Left ventricle myocardium inferior (tissue), 1 donor: ENCODE measurements at regions not wholly inside any gene's neighbourhood (a gene's known extent, or its start where the extent isn't known, plus 50 kb on each side); places are given as distances from the start of the nearest gene placed in this dataset.

Source experiments
- DNase-seq: peaks from one replicate; pipeline ENCODE4 v3.0.0-alpha.2; 2020
- H3K27ac ChIP-seq: fragments of 200-600 bp; replicated peaks from 2 replicates; pipeline ENCODE4 v1.8.0; 2021
- H3K27me3 ChIP-seq: fragments of 200-600 bp; 2 replicates; pipeline ENCODE4 v1.8.0; 2021; ENCODE audit warnings: low read depth
- H3K36me3 ChIP-seq: fragments of 200-600 bp; 2 replicates; pipeline ENCODE4 v1.8.0; 2021
- H3K4me1 ChIP-seq: fragments of 200-600 bp; 2 replicates; pipeline ENCODE4 v1.8.0; 2021
- H3K4me3 ChIP-seq: fragments of 200-600 bp; 2 replicates; pipeline ENCODE4 v1.8.0; 2021; ENCODE audit warnings: mild to moderate bottlenecking, moderate library complexity
- H3K9me3 ChIP-seq: fragments of 200-600 bp; replicated peaks from 2 replicates; pipeline ENCODE4 v1.8.0; 2021
- intact Hi-C: fragments of 100-400 bp; cut with micrococcal nuclease; formaldehyde crosslinking; loops from one replicate; pipeline ENCODE4 v1.11.0; 2022
- TF ChIP-seq, protein P1 (sequence below): fragments of 200-600 bp; IDR thresholded peaks from 2 replicates; pipeline ENCODE4 v1.8.0; 2021; ENCODE audit warnings: antibody characterized with exemption, mild to moderate bottlenecking, borderline replicate concordance
- donor health status: DM: no; HTN: yes; CAD: no; lungs with severe emphysema.

DNA sequence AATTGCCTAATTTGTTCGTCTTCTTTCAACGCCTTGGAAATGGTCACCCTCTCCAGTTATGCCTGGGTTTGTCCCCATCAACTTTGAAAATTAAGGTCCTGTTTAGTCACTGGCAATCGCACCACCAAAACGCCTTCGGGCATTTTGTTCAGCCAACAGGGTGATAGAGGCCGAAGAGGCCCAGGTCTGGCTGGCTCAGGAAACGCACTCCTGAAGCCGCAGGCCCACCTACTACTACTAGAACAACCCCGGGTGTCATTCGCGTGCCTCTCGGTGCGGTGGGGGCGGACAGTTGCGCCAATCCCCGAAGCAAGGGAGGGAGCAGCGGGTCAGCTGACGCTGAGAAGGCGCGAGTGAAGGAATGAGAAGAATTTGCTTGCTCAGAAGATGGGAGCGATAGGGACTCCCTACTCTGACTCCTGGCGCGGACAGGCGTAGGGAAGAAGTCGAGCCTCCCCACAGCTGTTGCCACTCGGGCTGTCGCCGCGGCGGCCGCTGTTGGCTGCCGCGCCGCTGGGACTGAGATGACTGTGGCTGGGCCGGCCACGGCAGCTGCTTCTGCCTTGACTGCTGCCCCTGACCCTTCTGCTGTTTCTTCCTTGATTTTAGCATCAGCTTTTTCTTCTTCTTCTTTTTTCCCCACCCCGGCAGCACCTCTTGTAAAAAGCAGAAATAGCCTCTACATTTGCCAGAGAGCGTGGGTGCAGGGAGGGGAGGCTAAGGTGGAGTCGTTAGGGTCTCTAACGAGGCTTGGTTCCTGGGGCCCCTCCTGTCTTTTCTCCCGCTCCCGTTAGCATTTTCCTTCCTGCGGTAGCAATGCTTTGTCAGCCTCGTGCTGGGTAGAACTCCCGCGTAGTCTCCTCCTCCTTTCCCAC lies 387.6 kb downstream of the FIGN start:
- H3K36me3 ChIP-seq: no peaks in the 10 kb centered on the region
- no peaks in the 10 kb centered on the region for H3K27me3 ChIP-seq
- H3K4me3 ChIP-seq: peak overlapping the region; percentile 64
- peak; percentile 75 for DNase-seq
- TF ChIP-seq, protein P1, sequence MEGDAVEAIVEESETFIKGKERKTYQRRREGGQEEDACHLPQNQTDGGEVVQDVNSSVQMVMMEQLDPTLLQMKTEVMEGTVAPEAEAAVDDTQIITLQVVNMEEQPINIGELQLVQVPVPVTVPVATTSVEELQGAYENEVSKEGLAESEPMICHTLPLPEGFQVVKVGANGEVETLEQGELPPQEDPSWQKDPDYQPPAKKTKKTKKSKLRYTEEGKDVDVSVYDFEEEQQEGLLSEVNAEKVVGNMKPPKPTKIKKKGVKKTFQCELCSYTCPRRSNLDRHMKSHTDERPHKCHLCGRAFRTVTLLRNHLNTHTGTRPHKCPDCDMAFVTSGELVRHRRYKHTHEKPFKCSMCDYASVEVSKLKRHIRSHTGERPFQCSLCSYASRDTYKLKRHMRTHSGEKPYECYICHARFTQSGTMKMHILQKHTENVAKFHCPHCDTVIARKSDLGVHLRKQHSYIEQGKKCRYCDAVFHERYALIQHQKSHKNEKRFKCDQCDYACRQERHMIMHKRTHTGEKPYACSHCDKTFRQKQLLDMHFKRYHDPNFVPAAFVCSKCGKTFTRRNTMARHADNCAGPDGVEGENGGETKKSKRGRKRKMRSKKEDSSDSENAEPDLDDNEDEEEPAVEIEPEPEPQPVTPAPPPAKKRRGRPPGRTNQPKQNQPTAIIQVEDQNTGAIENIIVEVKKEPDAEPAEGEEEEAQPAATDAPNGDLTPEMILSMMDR: no peak
- no peaks in the 10 kb centered on the region for H3K9me3 ChIP-seq
- H3K27ac ChIP-seq: peak overlapping the region; percentile 87
- H3K4me1 ChIP-seq: peaks cover 22% of the 10 kb centered on the region
- intact Hi-C loops: loop anchor here (10.0 kb wide), 2 partner anchors 387 to 717 kb away; partner anchors contain the start of gene FIGN

DNA sequence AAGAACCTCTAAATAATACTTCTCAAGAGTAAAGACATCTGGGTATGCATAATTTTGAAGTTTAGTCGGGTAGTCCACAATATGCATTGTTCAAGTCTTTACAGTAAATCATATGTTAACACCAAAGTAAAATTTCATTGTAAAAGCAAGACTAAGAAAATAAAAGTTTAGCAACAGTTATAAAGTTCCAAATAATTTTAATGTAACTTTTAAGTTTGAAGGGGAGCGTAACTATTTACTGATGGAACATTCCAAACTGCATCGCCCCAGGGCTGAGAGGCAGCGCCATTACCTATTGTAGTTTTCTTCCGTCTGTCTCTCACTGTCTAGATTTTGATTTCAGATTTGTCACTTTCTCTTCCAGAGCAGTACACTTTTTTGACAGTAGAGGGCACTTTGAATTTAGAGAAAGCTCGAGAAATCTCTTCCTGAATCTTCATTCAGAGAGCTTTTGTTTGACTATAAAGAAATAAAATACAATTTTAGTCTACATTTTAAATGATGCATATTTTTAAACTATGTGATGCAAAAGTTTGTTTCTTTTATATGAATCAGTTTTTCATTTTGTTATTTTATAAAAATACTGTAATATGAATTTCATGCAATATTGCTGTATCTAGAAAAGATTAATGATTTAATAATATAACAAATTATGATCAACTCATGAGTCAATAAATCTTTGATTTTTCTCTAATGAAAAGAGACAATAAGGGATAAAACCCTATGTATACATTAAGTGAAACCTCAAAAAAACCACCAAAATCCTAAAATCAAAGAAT lies 389.8 kb downstream of the FIGN start:
- intact Hi-C loops: loop anchor here (10.0 kb wide), 2 partner anchors 389 to 719 kb away; partner anchors contain the start of gene FIGN
- Histone ChIP-seq H3K36me3 (no peaks in the 10 kb centered on the region), H3K27me3 (no peaks in the 10 kb centered on the region), H3K4me1 (peaks cover 22% of the 10 kb centered on the region), H3K9me3 (no peaks in the 10 kb centered on the region), H3K27ac (no peak overlapping the region), H3K4me3 (no peak overlapping the region)
- TF ChIP-seq, protein P1: peak; percentile 89
- no peak for DNase-seq

DNA sequence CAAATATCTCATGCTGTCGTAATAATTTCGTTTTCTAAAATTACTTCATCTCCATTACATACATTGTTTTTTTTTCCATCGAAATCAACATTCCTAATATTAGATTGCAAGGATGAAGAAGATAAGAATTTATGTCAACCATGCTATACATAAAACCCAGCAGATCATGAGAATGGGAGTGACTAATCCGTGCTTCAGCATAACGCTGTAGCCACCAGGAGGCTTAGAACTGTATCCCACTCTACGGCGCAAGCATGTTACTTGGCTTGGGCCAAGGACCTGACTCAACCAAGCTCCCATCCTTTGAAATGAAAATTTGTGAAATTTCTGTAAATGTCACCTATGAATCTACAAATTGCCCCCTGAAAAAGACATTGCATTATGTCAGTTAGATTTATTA lies 392.5 kb downstream of the FIGN start:
- Histone ChIP-seq H3K4me3 (no peak overlapping the region), H3K9me3 (no peaks in the 10 kb centered on the region), H3K27me3 (no peaks in the 10 kb centered on the region), H3K36me3 (no peaks in the 10 kb centered on the region), H3K27ac (no peak overlapping the region), H3K4me1 (peaks cover 11% of the 10 kb centered on the region)
- TF ChIP-seq, protein P1: no peak
- DNase-seq: no peak
- intact Hi-C loops: loop anchor here (10.0 kb wide), 2 partner anchors 391 to 721 kb away; partner anchors contain the start of gene FIGN

DNA sequence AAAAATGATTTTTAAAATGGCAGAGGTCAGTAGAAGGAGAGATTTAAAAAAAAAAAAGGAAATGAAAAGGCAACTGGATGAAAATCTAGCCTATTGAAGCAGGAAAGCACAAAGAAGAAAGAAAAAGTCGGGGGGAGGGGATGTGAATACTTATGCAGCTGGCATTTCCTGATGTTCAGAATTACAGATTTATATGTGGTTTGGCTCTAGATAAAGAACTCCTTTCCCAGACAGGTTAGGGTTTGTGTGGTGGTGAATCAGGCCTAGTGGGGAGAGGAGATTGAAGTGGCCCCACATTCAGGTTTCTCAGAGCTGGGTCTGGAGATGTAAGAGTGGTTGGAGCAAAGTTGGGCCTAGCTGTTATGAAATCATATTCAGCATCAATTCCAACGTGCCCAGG lies 394.4 kb downstream of the FIGN start:
- Histone ChIP-seq H3K9me3 (no peaks in the 10 kb centered on the region), H3K27me3 (no peaks in the 10 kb centered on the region), H3K27ac (no peak overlapping the region), H3K4me1 (no peaks in the 10 kb centered on the region), H3K36me3 (no peaks in the 10 kb centered on the region), H3K4me3 (no peak overlapping the region)
- intact Hi-C loops: loop anchor here (10.0 kb wide), 2 partner anchors 393 to 723 kb away; partner anchors contain the start of gene FIGN
- TF ChIP-seq, protein P1: no peak
- no peak for DNase-seq

DNA sequence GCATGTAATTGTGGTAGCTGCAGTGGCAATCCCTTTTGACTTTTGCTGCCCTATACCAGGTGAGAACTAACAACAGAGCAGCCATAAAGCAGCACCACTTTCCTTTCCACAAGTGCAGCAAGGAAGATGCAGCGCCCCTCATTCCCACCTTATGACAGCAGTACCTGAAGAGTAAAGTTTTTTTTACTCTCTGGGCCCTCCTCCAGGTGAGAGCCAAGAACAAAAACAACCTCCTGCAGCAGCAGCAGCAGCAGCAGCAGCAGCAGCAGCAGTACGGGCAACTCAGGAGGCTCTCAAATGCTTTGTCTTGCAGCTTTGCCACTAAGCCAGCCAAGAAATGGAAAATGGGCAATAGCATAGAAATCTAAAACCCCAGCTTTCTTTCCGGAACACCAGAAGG lies 397.5 kb downstream of the FIGN start:
- peaks cover 5% of the 10 kb centered on the region for H3K27me3 ChIP-seq
- no peaks in the 10 kb centered on the region for H3K4me1 ChIP-seq
- no peaks in the 10 kb centered on the region for H3K9me3 ChIP-seq
- TF ChIP-seq, protein P1: no peak
- no peaks in the 10 kb centered on the region for H3K36me3 ChIP-seq
- H3K4me3 ChIP-seq: no peak overlapping the region
- no peak overlapping the region for H3K27ac ChIP-seq
- DNase-seq: no peak
- intact Hi-C loops: no loop called here
